ENCODE measurements at regions not wholly inside any gene's neighbourhood (a gene's known extent, or its start where the extent isn't known, plus 50 kb on each side); places are given as distances from the start of the nearest gene placed in this dataset.

DNA sequence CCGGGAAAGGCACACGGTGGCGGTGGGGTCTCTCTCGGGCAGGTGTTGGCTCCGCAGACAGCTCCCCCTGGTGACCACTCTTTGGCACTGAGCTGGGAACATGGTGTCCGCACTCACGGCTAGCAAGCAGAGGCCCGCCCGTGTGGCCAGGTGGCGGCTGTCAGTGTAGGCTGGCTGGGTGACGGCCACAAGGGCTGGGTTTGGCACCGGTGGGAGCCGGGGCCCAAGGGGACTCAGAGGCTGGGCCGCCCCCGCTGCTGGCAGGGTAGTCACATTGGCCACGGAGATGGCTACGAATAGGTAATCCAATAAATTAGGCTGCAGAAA lies 1071.7 kb downstream of the RPIA start:
- Histone ChIP-seq H3K79me2 (ENCODE audit: control insufficient read depth, insufficient read depth, low read length) (no peaks in the 10 kb centered on the region), H3K27ac (ENCODE audit: control insufficient read depth, insufficient read depth) (no peak overlapping the region), H4K20me1 (ENCODE audit: control insufficient read depth, insufficient read depth) (no peaks in the 10 kb centered on the region), H3K9ac (ENCODE audit: control insufficient read depth, insufficient read depth, low read length) (no peak overlapping the region), H3K4me3 (no peak overlapping the region), H3K9me3 (replicated peaks; ENCODE audit: control insufficient read depth, insufficient read depth, low read length) (no peaks in the 10 kb centered on the region; the same call in 2 of the 3 replicates), H3K4me2 (ENCODE audit: control insufficient read depth, insufficient read depth) (no peak overlapping the region), H3K27me3 (replicated peaks in 1 of 2; ENCODE audit: control insufficient read depth in 2 of 2, insufficient read depth in 2 of 2, low read length in 1 of 2) (no peaks in the 10 kb centered on the region), H3K4me1 (ENCODE audit: control insufficient read depth, insufficient read depth, low read length) (no peaks in the 10 kb centered on the region), H3K36me3 (ENCODE audit: control insufficient read depth in 2 of 2, insufficient read depth in 2 of 2, low read length in 1 of 2) (no peaks in the 10 kb centered on the region), H2AFZ (ENCODE audit: control insufficient read depth, low read depth, low read length) (no peak overlapping the region)
- WGBS (ENCODE audit: insufficient coverage, insufficient replicate concordance, low lambda C conversion rate, missing lambda C conversion rate) = 78% methylated on average over 17 of the region's 17 CpGs
- RAD21 ChIA-PET (ENCODE audit: unreplicated experiment) = no interaction called here
- in situ Hi-C loops (cut with MboI) = no loop called here
- no TSS peak for BruUV-seq (replicated peaks)
- CTCF ChIA-PET = no interaction called here
- TF ChIP-seq NR2F1 (conservative IDR thresholded peaks at IDR 0.05) (no peak), RUNX3 (IDR thresholded peaks at IDR 0.05; ENCODE audit: low read length) (no peak), KAT2A (conservative IDR thresholded peaks at IDR 0.05; ENCODE audit: control insufficient read depth, low read depth, low read length) (no peak), WRNIP1 (IDR thresholded peaks at IDR 0.05; ENCODE audit: borderline replicate concordance, low read depth, low read length) (no peak), SREBF1 (IDR thresholded peaks at IDR 0.05; ENCODE audit: low read length) (no peak), MYB (IDR thresholded peaks at IDR 0.05; ENCODE audit: borderline replicate concordance, low read depth, low read length) (no peak), PAX5 (IDR thresholded peaks at IDR 0.05; ENCODE audit: borderline replicate concordance, low read depth, low read length) (no peak), TCF12 (IDR thresholded peaks at IDR 0.05; ENCODE audit: low read depth, low read length) (no peak), ZSCAN29 (IDR thresholded peaks at IDR 0.05) (no peak), E4F1 (IDR thresholded peaks at IDR 0.05; ENCODE audit: borderline replicate concordance, partially characterized antibody) (no peak)
- TF ChIP-seq, protein P1, sequence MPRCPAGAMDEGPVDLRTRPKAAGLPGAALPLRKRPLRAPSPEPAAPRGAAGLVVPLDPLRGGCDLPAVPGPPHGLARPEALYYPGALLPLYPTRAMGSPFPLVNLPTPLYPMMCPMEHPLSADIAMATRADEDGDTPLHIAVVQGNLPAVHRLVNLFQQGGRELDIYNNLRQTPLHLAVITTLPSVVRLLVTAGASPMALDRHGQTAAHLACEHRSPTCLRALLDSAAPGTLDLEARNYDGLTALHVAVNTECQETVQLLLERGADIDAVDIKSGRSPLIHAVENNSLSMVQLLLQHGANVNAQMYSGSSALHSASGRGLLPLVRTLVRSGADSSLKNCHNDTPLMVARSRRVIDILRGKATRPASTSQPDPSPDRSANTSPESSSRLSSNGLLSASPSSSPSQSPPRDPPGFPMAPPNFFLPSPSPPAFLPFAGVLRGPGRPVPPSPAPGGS (IDR thresholded peaks at IDR 0.05; ENCODE audit: borderline replicate concordance, insufficient read depth, low read depth, low read length, poor library complexity, severe bottlenecking) = no peak
- TF ChIP-seq, protein P2, sequence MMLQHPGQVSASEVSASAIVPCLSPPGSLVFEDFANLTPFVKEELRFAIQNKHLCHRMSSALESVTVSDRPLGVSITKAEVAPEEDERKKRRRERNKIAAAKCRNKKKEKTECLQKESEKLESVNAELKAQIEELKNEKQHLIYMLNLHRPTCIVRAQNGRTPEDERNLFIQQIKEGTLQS (IDR thresholded peaks at IDR 0.05; ENCODE audit: borderline replicate concordance, extremely low read depth, low read depth, low read length) = no peak
- TF ChIP-seq, protein P3, sequence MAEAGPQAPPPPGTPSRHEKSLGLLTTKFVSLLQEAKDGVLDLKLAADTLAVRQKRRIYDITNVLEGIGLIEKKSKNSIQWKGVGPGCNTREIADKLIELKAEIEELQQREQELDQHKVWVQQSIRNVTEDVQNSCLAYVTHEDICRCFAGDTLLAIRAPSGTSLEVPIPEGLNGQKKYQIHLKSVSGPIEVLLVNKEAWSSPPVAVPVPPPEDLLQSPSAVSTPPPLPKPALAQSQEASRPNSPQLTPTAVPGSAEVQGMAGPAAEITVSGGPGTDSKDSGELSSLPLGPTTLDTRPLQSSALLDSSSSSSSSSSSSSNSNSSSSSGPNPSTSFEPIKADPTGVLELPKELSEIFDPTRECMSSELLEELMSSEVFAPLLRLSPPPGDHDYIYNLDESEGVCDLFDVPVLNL (IDR thresholded peaks at IDR 0.05; ENCODE audit: low read depth, low read length) = no peak
- no peak for DNase-seq (ENCODE audit: low read depth, low spot score)
- POLR2A ChIA-PET = no interaction called here
- ATAC-seq = no peak
- SMC1A ChIA-PET (ENCODE audit: uncharacterized antibody, unreplicated experiment) = no interaction called here
- intact Hi-C loops (cut with micrococcal nuclease; ENCODE audit: unreplicated experiment) = no loop called here
- FAIRE-seq = no peak

All from GM12878 (cell line).